ENCODE measurements at regions not wholly inside any gene's neighbourhood (a gene's known extent, or its start where the extent isn't known, plus 50 kb on each side); places are given as distances from the start of the nearest gene placed in this dataset.

DNA sequence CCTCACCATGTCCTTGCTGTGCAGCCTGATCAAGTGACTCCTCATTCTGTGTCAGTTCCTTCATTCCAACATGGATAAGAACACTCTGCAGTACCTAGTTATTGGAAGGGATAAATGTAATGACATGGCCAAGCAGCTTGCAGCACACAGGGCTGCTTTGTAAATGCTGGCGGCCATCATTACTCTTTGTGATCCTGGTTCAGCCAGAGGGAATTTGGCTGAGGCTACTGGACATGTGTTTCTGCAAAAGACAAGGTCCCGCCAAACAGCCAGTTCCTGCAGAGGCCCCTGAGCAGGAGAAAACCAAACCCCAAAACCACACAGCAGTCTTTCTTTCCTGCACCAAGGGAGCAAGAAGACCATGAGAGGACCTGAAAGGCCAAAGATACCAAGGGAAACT lies 495.8 kb downstream of the AJAP1 start:
- peaks cover 12% of the 10 kb centered on the region for H3K36me3 Mint-ChIP-seq (ENCODE audit: low read depth)
- H3K4me3 Mint-ChIP-seq: no peak overlapping the region
- H3K27ac Mint-ChIP-seq: no peak overlapping the region
- TF ChIP-seq, protein P1, sequence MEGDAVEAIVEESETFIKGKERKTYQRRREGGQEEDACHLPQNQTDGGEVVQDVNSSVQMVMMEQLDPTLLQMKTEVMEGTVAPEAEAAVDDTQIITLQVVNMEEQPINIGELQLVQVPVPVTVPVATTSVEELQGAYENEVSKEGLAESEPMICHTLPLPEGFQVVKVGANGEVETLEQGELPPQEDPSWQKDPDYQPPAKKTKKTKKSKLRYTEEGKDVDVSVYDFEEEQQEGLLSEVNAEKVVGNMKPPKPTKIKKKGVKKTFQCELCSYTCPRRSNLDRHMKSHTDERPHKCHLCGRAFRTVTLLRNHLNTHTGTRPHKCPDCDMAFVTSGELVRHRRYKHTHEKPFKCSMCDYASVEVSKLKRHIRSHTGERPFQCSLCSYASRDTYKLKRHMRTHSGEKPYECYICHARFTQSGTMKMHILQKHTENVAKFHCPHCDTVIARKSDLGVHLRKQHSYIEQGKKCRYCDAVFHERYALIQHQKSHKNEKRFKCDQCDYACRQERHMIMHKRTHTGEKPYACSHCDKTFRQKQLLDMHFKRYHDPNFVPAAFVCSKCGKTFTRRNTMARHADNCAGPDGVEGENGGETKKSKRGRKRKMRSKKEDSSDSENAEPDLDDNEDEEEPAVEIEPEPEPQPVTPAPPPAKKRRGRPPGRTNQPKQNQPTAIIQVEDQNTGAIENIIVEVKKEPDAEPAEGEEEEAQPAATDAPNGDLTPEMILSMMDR (IDR thresholded peaks at IDR 0.05): no peak
- H3K9me3 Mint-ChIP-seq: peaks cover 81% of the 10 kb centered on the region
- no peaks in the 10 kb centered on the region for H3K4me1 Mint-ChIP-seq (ENCODE audit: low read depth)
- peaks cover 4% of the 10 kb centered on the region; the same call in 1 of the 2 replicates for H3K27me3 Mint-ChIP-seq (ENCODE audit: insufficient read depth)
- no peak for DNase-seq

DNA sequence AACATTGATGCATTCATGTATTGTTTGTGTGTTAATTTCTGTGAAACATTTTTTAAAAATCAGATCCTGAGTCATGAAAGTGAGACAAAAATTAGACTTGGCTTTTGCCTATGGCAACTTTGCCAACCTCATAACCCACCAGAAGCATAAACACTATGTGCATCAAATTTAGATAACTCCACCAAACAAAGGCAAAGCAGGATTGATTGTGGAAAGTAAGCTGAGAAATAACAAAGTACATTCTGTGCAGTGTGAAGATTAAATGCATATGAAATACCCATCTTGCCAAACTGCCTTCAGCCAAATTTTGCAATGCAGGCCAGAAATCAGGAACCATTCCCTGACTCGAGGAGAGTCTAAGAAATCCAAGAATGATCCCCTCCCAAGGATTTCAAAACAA lies 493.4 kb downstream of the AJAP1 start:
- H3K27ac Mint-ChIP-seq: no peak overlapping the region
- no peaks in the 10 kb centered on the region for H3K4me1 Mint-ChIP-seq (ENCODE audit: low read depth)
- peaks cover 17% of the 10 kb centered on the region for H3K36me3 Mint-ChIP-seq (ENCODE audit: low read depth)
- H3K27me3 Mint-ChIP-seq (ENCODE audit: insufficient read depth): peaks cover 4% of the 10 kb centered on the region; the same call in 1 of the 2 replicates
- no peak for DNase-seq
- H3K9me3 Mint-ChIP-seq: peaks cover 85% of the 10 kb centered on the region
- no peak overlapping the region for H3K4me3 Mint-ChIP-seq
- TF ChIP-seq, protein P1 (IDR thresholded peaks at IDR 0.05): no peak

DNA sequence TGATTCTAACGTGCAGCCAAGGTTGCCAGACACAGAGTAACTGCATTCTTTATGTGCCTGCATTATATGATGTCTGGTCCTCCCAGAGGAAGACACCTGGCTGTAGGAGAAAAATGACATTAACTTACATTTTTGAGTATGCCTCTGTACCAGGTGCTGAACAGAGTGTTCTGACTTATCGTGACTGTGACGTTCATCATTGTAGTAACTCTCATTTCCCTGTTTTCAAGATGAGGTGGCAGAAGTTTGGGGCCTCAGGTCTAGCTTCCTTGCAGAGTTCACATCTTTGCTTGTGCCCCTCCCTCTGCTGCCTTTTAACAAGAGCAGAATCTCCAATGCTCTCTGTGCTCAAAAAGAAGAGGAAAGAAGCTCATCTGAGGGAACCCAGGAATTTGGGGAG lies 488.0 kb downstream of the AJAP1 start:
- H3K4me3 Mint-ChIP-seq: no peak overlapping the region
- H3K9me3 Mint-ChIP-seq: peaks cover 91% of the 10 kb centered on the region
- peaks cover 13% of the 10 kb centered on the region for H3K36me3 Mint-ChIP-seq (ENCODE audit: low read depth)
- no peak overlapping the region for H3K27ac Mint-ChIP-seq
- H3K4me1 Mint-ChIP-seq (ENCODE audit: low read depth): no peaks in the 10 kb centered on the region
- no peaks in the 10 kb centered on the region for H3K27me3 Mint-ChIP-seq (ENCODE audit: insufficient read depth)
- DNase-seq: no peak
- TF ChIP-seq, protein P1 (IDR thresholded peaks at IDR 0.05): no peak

DNA sequence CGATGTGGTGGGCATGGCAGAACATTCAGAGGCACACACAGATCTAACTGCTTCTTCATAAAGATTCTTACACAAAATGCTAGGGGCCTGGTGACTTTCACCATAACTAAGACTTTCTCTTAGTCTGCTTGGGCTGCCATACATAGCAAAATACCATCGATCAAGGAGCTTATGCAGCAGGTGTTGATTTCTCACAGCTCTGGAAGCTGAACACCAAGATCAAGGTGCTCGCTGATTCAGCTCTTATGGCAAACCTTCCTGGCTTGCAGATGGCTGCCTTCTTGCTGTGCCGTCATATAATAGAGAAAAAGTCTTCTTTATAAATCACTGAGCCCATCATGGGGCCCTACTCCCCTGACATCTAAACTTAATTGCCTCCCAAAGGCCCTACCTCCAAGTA lies 487.3 kb downstream of the AJAP1 start:
- Mint-ChIP-seq H3K9me3 (peaks cover 90% of the 10 kb centered on the region), H3K4me3 (no peak overlapping the region), H3K36me3 (ENCODE audit: low read depth) (peaks cover 13% of the 10 kb centered on the region), H3K27ac (no peak overlapping the region), H3K4me1 (ENCODE audit: low read depth) (no peaks in the 10 kb centered on the region), H3K27me3 (ENCODE audit: insufficient read depth) (no peaks in the 10 kb centered on the region)
- TF ChIP-seq, protein P1 (IDR thresholded peaks at IDR 0.05): no peak
- no peak for DNase-seq

DNA sequence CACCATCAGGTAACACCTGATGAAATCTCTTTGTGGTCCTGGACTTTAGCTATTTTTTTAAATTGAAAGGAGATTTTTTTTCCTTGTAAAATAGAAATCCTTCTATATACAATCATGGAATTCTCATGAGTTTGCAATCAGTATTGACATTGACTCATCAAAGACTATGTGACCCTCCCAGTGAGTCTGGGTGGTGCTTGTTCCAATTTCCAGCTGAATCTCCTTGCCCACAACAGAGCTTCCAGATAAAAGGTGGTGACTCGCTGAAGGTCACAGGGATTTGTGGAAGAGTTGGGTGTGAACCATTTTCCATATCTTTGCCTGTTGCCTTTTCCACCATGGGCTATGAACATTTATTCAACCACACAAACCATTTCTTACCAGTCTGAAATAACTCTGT lies 486.6 kb downstream of the AJAP1 start:
- no peak for DNase-seq
- Mint-ChIP-seq H3K27me3 (ENCODE audit: insufficient read depth) (no peaks in the 10 kb centered on the region), H3K4me1 (ENCODE audit: low read depth) (no peaks in the 10 kb centered on the region), H3K27ac (no peak overlapping the region), H3K36me3 (ENCODE audit: low read depth) (peaks cover 8% of the 10 kb centered on the region), H3K4me3 (no peak overlapping the region), H3K9me3 (peaks cover 84% of the 10 kb centered on the region)
- TF ChIP-seq, protein P1 (IDR thresholded peaks at IDR 0.05): no peak

DNA sequence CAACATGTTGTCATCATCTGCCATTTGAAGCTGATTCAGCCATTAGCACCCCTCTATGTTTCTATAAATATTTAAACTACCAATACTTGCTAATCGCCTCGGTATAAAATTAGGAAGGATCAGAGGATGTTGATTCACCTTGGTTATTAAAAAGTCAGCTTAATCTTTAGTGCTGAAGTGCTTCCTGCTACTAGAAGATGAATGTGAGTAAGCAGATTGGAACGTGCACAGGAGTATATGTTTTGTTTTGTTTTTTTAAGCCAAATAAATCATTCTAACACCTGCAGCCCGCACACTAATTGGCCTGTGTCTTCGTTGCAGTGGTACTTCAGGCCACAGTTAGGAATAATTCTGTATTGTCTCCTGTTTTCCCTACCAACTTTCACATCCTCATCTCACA lies 485.7 kb downstream of the AJAP1 start:
- Mint-ChIP-seq H3K27me3 (ENCODE audit: insufficient read depth) (no peaks in the 10 kb centered on the region), H3K4me1 (ENCODE audit: low read depth) (no peaks in the 10 kb centered on the region), H3K4me3 (no peak overlapping the region), H3K36me3 (ENCODE audit: low read depth) (peaks cover 4% of the 10 kb centered on the region), H3K27ac (no peak overlapping the region), H3K9me3 (peaks cover 84% of the 10 kb centered on the region)
- no peak for DNase-seq
- TF ChIP-seq, protein P1 (IDR thresholded peaks at IDR 0.05): no peak
